Urinary bladder (tissue), 3 donors: ENCODE measurements at regions not wholly inside any gene's neighbourhood (a gene's known extent, or its start where the extent isn't known, plus 50 kb on each side); places are given as distances from the start of the nearest gene placed in this dataset.

ENCODE experiments used
- DNase-seq: peaks from one replicate; pipeline ENCODE4 v3.0.0-alpha.2; 2015; ENCODE audit errors: extremely low spot score
- H3K27ac ChIP-seq: one replicate; pipeline ENCODE4 v1.5.1; 2013; ENCODE audit warnings: low read depth, mild to moderate bottlenecking, moderate library complexity
- H3K36me3 ChIP-seq: one replicate; pipeline ENCODE4 v1.6.1; 2013; ENCODE audit warnings: mild to moderate bottlenecking, moderate library complexity; ENCODE audit not compliant: insufficient read depth
- H3K4me1 ChIP-seq: one replicate; pipeline ENCODE4 v1.6.1; 2013; ENCODE audit warnings: mild to moderate bottlenecking, moderate library complexity; ENCODE audit not compliant: insufficient read depth
- H3K4me3 ChIP-seq: one replicate; pipeline ENCODE4 v1.5.1; 2013; ENCODE audit warnings: low read depth, low read length
- WGBS: extraction: QIAGEN DNeasy Blood & Tissue Kit; methylation state at CpG from one replicate; pipeline ENCODE4 v1.1.7; 2013; 5-methylcytosine and 5-hydroxymethylcytosine counted together
- donor health status: healthy with polysubstance abuse.
- donor health status: healthy.

DNA sequence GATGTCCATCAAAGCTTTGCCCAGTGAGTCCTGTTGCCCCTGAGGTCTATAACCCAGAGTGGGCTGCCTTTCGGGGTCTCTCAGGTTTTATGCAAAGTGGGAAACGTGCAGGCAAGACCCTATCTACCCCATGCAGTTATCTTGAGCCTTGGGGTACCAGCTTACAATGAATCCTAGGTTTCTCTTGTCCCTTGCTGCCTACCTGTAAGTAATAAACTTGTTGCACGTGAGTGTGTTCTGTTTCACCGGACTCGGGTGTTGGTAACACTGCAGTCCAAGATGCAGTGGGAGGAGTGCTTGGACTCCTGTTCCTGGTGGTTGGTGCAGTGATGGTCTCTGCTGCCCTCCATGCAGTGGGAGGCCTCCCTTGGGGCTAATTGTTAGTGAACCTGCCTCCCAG is 85.6 kb upstream of the ALDH1B1 start:
- Histone ChIP-seq H3K4me3 (no peak overlapping the region), H3K4me1 (no peaks in the 10 kb centered on the region), H3K36me3 (no peaks in the 10 kb centered on the region), H3K27ac (no peak overlapping the region)
- no peak for DNase-seq
- 90% methylated on average over 5 of the region's 5 CpGs for WGBS

DNA sequence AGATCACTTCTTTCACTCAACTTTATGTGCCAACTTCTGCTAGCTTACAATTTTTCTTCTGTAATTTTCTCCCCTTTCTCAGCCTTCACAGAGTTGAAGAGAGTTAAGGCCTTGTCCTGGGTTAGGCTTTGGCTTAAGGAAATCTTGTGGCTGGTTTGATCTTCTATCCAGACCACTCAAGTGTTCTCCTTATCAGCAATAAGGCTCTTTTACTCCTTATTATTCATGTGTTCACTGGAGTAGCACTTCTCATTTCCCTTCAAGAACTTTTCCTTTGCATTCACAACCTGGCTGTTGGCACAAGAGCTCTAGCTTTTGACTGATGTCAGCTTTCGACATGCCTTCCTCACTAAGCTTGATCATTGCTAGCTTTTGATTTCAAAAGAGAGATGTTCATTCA is 86.9 kb upstream of the ALDH1B1 start:
- Histone ChIP-seq H3K36me3 (no peaks in the 10 kb centered on the region), H3K27ac (no peak overlapping the region), H3K4me3 (no peak overlapping the region), H3K4me1 (no peaks in the 10 kb centered on the region)
- WGBS: 96% methylated on average over 1 of the region's 1 CpG
- DNase-seq: no peak

DNA sequence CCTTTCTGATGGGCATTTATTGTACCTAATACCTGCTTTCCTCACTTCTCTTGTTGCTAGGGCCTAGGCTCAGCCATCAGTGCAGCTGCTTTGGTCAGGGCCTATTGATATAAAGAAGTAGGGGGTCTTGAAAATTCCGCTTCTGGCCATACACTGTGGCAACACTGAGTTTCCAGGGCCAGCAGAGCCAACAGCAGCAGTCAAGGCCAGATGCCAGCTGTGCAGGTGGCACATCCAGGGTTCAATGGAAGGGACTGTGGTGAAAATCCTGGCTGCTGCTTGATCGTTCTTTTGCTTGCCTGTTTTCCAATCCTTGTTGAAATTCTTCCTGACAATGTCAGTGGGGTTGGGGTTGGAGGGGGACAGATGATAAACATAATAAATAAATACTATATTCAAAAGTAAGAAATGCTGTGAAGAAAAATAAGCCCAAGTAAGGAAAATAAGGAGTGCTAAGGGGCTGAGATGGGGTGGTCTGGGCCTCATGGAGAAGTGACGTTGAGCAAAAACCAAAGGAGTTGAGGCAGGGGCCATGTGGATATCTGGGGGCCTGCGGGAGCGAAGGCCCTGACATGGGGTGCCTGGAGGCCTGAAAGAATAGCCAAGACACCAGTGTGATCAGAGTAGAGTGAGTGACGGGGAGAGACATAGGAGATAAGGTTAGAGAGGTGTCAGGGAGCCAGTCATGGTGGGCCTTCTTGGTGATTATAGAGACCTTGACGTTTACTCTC is 91.0 kb upstream of the ALDH1B1 start:
- Histone ChIP-seq H3K4me1 (no peaks in the 10 kb centered on the region), H3K27ac (no peak overlapping the region), H3K4me3 (no peak overlapping the region), H3K36me3 (no peaks in the 10 kb centered on the region)
- DNase-seq: no peak
- WGBS: 86% methylated on average over 7 of the region's 7 CpGs

DNA sequence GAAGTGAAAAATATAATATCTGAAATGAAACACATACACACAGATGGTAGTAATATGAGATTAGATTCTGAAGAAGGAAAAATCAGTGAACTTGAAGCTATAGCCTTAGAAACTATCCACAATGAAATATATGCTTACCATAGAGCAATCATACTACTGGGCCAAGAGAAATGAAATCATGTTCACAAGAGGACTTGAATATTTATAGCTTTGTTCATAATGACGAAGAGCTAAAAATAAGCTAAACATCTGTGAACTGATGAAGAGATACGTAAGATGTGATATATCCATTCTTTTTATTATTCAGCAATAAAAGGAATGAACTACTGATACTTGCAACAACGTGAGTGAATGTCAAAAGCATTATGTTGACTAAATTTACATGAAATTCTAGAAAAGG is 92.6 kb upstream of the ALDH1B1 start:
- Histone ChIP-seq H3K4me3 (no peak overlapping the region), H3K4me1 (no peaks in the 10 kb centered on the region), H3K27ac (no peak overlapping the region), H3K36me3 (no peaks in the 10 kb centered on the region)
- 45% methylated on average over 3 of the region's 3 CpGs for WGBS
- no peak for DNase-seq

DNA sequence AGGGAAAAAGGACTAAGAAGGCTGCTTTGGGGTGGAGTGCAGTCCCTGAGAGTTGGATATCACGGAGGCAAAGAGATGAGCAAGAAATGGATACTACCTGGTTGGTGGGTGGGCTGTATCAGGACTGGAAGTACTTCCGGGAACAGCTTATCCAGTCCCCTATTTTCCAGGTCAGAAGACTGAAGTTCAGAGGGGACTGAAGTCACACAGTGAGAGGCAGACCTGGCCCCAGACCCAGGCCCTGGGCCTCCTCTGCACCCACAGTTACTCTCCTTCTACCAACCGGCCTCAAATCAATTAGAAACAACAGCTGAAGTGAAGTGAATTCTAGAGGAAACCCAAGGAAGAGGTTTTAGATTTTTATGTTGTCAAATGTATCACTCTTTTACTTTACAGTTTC is 93.6 kb upstream of the ALDH1B1 start:
- WGBS: 93% methylated on average over 3 of the region's 3 CpGs
- no peak for DNase-seq
- no peak overlapping the region for H3K4me3 ChIP-seq
- no peaks in the 10 kb centered on the region for H3K4me1 ChIP-seq
- no peak overlapping the region for H3K27ac ChIP-seq
- H3K36me3 ChIP-seq: no peaks in the 10 kb centered on the region

DNA sequence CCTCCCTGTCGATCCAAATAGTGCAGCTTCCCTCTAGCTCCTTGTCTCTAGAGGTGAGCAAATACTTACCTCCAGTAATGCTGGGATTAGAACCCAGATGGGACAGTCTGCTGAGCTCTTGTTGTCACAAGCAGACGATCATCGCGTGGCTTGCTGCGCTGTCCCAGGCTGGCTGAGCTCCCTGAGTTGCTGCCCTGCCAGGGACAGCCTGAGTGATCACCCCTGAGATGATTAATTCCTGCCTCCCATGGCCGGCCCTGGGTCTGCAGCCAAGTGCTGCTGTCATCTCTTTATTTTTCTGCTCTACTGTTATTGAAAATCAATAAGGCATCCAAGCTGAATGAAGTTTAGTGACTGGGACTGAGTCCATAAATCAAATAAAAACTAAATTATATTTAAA is 94.0 kb upstream of the ALDH1B1 start:
- H3K27ac ChIP-seq: no peak overlapping the region
- DNase-seq: no peak
- no peaks in the 10 kb centered on the region for H3K4me1 ChIP-seq
- WGBS: 43% methylated on average over 6 of the region's 6 CpGs
- no peak overlapping the region for H3K4me3 ChIP-seq
- H3K36me3 ChIP-seq: no peaks in the 10 kb centered on the region

DNA sequence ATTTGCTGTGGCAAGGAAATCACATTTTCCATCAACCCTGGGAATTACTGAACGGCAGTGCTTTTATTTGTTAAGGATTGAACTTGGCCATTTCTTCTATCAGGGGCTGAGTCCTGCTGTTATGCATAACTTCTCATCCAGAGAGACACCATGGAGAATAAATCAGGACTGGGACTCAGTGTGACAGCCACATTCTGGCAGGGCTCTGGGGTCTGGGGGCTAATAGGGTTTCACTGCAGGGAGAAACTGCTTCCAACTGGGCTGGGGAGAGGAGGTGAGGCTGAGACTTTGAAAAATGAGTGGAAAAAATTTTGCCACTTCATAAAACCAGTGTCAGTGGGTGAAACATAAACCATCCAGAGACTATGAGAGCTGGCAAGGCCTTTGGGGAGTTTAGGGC is 95.7 kb upstream of the ALDH1B1 start:
- H3K36me3 ChIP-seq: no peaks in the 10 kb centered on the region
- DNase-seq: no peak
- H3K4me3 ChIP-seq: no peak overlapping the region
- no peak overlapping the region for H3K27ac ChIP-seq
- WGBS: 62% methylated on average over 1 of the region's 1 CpG
- H3K4me1 ChIP-seq: no peaks in the 10 kb centered on the region

DNA sequence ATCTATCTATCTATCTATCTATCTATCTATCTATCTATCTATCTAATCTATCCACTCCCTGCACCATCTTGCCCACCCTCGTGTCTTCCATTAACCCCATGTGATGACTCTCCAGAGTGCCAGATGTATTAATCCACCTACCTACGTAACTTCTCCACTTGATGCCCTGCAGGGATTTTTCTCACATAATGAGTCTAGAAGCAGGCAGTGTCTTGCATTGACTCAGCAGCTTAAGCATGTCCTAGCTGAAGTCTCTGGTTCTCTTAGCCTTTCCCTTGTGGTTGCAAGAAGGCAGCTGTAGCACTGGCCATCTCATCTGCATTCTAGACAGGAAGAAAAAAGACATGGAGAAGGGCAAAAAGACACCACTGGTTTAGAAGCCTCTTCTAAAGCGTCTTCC is 96.7 kb upstream of the ALDH1B1 start:
- no peaks in the 10 kb centered on the region for H3K4me1 ChIP-seq
- no peak overlapping the region for H3K27ac ChIP-seq
- DNase-seq: no peak
- H3K4me3 ChIP-seq: no peak overlapping the region
- 83% methylated on average over 3 of the region's 3 CpGs for WGBS
- H3K36me3 ChIP-seq: no peaks in the 10 kb centered on the region

DNA sequence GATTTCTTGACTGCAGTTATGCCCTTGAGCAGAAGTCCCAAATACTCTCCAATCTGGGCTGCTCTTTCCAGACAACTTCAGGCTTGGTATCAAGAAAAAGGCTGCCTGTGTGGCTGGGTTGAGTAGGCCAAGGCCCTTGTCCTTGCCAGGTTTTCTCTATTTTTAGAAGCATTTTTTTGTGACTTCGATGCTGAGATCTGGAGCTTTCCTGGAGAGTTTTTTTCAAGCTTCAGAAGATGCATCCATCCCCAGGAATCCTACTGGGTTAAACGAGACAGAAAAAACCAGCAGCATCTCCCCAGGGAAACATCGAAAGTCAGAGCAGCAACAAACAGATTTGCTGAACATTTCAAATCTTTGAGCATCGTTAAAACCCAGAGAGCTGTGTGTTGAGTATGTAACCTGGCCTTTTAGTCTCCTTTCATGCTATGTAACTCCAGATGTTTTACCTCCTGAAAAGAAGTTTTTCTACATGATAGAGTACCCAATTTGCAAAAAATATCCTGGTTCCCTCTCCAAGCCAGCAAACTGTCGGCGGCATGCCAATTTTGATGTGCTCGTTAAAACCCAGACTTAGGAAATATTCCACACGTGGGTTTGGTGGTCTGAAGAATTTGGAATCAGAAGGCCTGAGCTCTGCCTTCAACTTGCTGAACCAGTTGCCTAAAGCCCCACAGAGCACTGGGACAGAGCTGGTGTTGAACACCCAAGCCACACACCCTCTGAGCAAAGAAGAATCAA is 98.1 kb upstream of the ALDH1B1 start:
- Histone ChIP-seq H3K4me1 (no peaks in the 10 kb centered on the region), H3K4me3 (no peak overlapping the region), H3K27ac (no peak overlapping the region), H3K36me3 (no peaks in the 10 kb centered on the region)
- no peak for DNase-seq
- 26% methylated on average over 8 of the region's 8 CpGs for WGBS

DNA sequence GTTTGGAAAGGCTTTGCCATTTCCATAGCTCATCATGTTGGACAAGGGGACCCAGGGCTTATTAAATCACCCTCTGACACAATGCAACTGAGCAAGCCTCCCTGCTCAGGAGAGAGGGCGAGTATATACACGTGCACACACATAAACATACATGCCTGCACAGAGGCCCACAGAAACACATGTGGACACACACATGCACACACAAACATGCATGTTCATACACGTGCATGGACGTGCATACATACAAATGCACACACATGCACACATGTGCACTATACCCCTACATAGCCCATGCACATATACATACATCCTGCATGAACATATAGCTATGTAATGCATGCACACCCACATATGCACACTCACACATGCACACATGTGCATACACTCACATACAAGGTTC is 99.5 kb upstream of the ALDH1B1 start:
- H3K36me3 ChIP-seq: no peaks in the 10 kb centered on the region
- H3K27ac ChIP-seq: no peak overlapping the region
- 89% methylated on average over 4 of the region's 4 CpGs for WGBS
- no peaks in the 10 kb centered on the region for H3K4me1 ChIP-seq
- DNase-seq: no peak
- no peak overlapping the region for H3K4me3 ChIP-seq

DNA sequence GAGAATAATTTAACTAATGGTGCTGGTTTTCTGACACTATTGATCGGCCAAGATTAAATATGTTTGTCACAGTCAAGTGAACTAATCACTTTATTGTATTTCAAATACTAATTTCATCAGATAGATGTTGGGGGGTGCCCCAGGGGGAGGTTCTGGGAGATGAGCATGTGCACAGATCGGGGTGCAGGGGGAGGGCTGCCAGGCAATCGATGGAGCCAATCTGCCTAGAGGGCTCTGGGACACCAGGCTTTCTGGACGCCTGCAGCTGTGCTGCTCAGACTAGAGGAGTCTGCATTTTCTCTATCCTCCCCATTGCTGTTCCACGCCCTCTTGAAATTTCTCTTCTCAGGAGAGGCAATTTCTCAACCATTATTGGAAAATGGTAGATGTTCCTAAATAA is 100.0 kb upstream of the ALDH1B1 start:
- 84% methylated on average over 5 of the region's 5 CpGs for WGBS
- no peaks in the 10 kb centered on the region for H3K36me3 ChIP-seq
- H3K27ac ChIP-seq: no peak overlapping the region
- no peak for DNase-seq
- H3K4me1 ChIP-seq: no peaks in the 10 kb centered on the region
- H3K4me3 ChIP-seq: no peak overlapping the region

DNA sequence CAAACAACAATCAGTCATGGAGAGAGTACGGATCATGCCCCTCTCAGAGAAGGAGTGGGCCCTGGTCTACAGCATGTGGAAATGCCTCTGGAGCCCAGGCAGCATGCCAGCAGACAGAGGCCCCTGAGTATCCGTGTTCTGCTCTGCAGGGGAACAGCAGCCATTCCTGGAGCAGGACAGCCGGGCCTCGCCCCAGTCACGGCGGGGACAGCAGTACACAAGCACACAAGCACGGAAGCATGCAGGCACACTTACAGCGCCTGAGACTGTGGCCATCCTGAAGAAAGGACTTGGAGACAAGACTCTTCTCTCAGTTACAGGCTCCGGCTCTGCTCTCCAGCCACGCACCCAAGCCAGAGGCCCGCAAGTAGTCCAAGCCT is 102.6 kb upstream of the ALDH1B1 start:
- no peak for DNase-seq
- 80% methylated on average over 11 of the region's 11 CpGs for WGBS
- Histone ChIP-seq H3K4me3 (no peak overlapping the region), H3K27ac (no peak overlapping the region), H3K4me1 (no peaks in the 10 kb centered on the region), H3K36me3 (no peaks in the 10 kb centered on the region)

DNA sequence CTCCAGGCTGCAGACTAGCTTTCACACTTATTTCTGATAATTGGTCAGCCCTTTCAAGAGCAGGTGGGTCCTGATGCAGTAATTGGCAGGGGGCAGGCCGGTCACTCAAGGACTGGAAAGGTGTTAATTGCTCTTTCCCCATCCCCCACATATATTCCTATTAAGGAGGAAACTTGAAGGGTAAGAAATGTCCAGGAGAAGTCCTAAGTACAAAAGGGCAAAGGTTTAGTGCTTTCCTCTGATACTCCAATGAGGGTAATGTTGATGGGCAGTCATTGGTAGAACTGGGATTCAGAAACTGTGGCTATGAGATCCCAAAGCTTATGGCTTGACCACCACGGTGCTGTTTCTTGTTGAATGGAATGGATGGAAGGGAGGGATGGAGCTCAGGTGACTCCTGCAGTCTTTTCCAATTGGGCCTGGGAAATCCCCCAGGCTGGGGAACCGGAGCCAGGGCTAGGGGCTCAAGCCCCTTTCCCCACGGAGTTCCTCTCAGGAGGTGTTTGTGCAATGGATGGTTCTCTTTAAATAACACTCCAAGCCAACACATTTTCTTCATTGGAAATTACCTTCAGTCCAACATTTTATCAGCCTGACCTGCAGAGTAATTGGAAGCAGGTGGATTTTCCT is 103.2 kb upstream of the ALDH1B1 start:
- no peaks in the 10 kb centered on the region for H3K36me3 ChIP-seq
- WGBS: 79% methylated on average over 4 of the region's 4 CpGs
- H3K4me1 ChIP-seq: no peaks in the 10 kb centered on the region
- no peak for DNase-seq
- H3K4me3 ChIP-seq: no peak overlapping the region
- no peak overlapping the region for H3K27ac ChIP-seq

DNA sequence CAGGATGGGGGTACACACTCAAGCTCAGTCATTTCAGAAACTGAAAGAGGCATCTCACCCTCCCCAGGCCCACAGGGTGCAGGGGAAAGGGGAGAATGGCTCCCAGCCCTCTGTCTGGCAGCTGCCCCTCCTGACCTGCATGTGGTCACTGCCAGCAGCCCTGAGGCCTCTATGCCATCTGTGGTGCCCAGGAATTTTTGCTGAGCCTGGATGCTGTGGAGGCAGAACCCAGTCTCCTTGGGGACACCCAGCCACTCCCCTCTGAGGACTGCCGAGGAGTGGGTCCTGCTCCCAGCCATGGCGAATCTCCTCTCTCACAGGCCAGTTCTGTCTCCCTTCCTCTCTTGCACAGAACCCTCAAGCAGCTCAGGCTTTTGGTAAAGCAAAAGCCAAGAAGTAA is 104.0 kb upstream of the ALDH1B1 start:
- DNase-seq: no peak
- WGBS: 83% methylated on average over 2 of the region's 2 CpGs
- no peak overlapping the region for H3K4me3 ChIP-seq
- no peaks in the 10 kb centered on the region for H3K36me3 ChIP-seq
- H3K4me1 ChIP-seq: no peaks in the 10 kb centered on the region
- no peak overlapping the region for H3K27ac ChIP-seq
